ENCODE measurements at regions not wholly inside any gene's neighbourhood (a gene's known extent, or its start where the extent isn't known, plus 50 kb on each side); places are given as distances from the start of the nearest gene placed in this dataset.

DNA sequence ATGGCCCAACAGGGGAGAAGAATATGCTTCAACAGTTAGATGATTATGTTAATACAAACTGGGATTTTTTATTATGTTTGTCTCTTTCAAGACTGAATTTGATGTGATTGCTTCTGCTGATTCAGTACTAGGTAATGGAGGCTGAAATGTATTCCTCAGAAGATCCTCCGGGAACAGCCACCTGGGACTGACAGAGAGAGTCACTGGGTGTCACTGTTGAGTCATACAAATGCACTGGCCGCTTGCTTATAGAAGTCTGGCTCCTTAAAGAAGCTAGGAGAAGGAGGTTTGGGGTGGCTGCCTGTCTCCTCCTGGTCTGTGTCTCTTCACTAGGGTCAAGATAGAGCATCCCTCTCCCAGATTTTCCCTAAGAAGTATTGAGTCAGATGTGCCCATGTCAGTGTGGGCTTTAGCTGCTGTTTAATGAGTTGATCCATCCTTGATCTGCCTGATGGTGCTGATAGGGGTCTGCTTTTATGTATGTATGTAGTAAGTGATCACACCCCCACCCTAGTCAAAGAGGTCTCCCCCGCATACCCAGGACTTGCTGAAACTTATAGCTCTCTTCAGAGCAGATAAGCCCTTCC is 773.4 kb downstream of the BRINP1 start:
- DNase-seq (ENCODE audit: low read depth, low spot score), result peak; percentile 2
- no peak for TF ChIP-seq EZH2 (IDR thresholded peaks at IDR 0.05)
- TF ChIP-seq POLR2AphosphoS5 (IDR thresholded peaks at IDR 0.05; ENCODE audit: borderline replicate concordance, low read depth, low read length), result no peak
- TF ChIP-seq FOXP2 (optimal IDR thresholded peaks at IDR 0.05; ENCODE audit: control extremely low read depth, extremely low read length, insufficient read depth), result no peak

DNA sequence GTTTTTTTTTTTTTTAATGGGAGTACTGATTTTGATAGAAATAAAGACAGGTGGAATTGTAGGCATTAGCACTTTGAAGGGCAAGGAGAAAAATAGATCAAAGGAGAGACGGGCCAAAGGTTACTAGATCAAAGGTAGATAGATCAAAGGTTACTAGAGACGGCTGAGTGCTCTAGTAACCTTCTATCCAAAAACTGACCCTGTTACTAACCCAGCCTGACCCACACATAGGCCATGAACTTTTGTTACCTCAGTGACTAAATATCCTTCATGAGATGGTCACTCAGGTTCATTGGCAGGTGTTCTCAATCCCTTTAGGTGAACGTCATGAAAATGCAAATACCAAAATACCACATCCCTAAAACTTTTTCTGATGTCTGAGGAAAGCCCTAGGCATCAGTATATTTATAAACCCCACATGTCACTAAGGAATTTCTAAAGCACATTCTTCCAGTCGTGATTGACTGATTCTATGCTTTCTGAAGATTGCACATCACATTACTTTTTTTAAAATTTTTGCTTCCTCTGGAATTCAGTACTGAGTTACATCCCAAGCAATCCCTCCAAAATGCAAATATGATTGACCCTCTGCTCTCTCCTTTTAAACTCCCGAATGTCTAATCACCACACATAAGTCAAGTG is 772.7 kb downstream of the BRINP1 start:
- Histone ChIP-seq H3K4me3 (no peak overlapping the region), H3K36me3 (ENCODE audit: insufficient read depth, low read length) (no peaks in the 10 kb centered on the region), H3K9ac (ENCODE audit: insufficient read length) (no peak overlapping the region), H3K9me3 (ENCODE audit: low read depth, low read length) (no peaks in the 10 kb centered on the region), H3K27ac (no peak overlapping the region)
- DNase-seq (ENCODE audit: low read depth, low spot score), result no peak
- TF ChIP-seq POLR2AphosphoS5 (IDR thresholded peaks at IDR 0.05; ENCODE audit: borderline replicate concordance, low read depth, low read length), result no peak
- no peak for TF ChIP-seq FOXP2 (optimal IDR thresholded peaks at IDR 0.05; ENCODE audit: control extremely low read depth, extremely low read length, insufficient read depth)
- TF ChIP-seq EZH2 (IDR thresholded peaks at IDR 0.05), result no peak

More for the DNA sequence above, 773.4 kb downstream of the BRINP1 start:
- Histone ChIP-seq H3K9me3 (ENCODE audit: low read depth, low read length) (no peaks in the 10 kb centered on the region), H3K4me3 (no peak overlapping the region), H3K36me3 (ENCODE audit: insufficient read depth, low read length) (no peaks in the 10 kb centered on the region), H3K27ac (no peak overlapping the region), H3K9ac (ENCODE audit: insufficient read length) (no peak overlapping the region)

DNA sequence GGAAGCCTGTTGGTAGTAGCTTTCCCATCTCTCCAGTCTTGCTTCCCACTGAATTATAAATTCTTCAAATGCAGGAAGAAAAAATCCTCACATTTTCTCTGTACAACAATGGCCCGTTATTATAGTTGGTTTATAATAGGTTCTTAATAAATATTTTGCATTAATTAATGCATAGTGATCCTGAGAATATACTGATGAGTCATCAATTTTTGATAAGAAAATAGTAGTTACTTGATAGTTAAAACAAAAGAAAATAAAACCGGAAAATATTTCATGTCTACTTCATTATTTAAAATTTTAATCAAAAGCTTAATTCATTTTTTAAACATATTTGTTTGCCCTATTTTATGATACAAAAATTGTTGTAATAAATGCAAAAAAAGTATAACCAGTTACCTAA is 762.6 kb downstream of the BRINP1 start:
- TF ChIP-seq POLR2AphosphoS5 (IDR thresholded peaks at IDR 0.05; ENCODE audit: borderline replicate concordance, low read depth, low read length) (no peak), EZH2 (IDR thresholded peaks at IDR 0.05) (no peak), FOXP2 (optimal IDR thresholded peaks at IDR 0.05; ENCODE audit: control extremely low read depth, extremely low read length, insufficient read depth) (no peak)
- H3K9me3 ChIP-seq (ENCODE audit: low read depth, low read length), result no peaks in the 10 kb centered on the region
- DNase-seq (ENCODE audit: low read depth, low spot score), result no peak

GRCh38 chr9:118609355-118610044 is 759.7 kb downstream of the BRINP1 start:
- TF ChIP-seq POLR2AphosphoS5 (IDR thresholded peaks at IDR 0.05; ENCODE audit: borderline replicate concordance, low read depth, low read length) (no peak), FOXP2 (optimal IDR thresholded peaks at IDR 0.05; ENCODE audit: control extremely low read depth, extremely low read length, insufficient read depth) (no peak), EZH2 (IDR thresholded peaks at IDR 0.05) (no peak)
- DNase-seq (ENCODE audit: low read depth, low spot score), result no peak
- Histone ChIP-seq H3K9me3 (ENCODE audit: low read depth, low read length) (no peaks in the 10 kb centered on the region), H3K27ac (no peak overlapping the region), H3K4me3 (no peak overlapping the region), H3K36me3 (ENCODE audit: insufficient read depth, low read length) (no peaks in the 10 kb centered on the region), H3K9ac (ENCODE audit: insufficient read length) (no peak overlapping the region)

More for the DNA sequence above, 762.6 kb downstream of the BRINP1 start:
- no peak overlapping the region for H3K4me3 ChIP-seq
- H3K9ac ChIP-seq (ENCODE audit: insufficient read length), result no peak overlapping the region
- H3K27ac ChIP-seq, result no peak overlapping the region
- no peaks in the 10 kb centered on the region for H3K36me3 ChIP-seq (ENCODE audit: insufficient read depth, low read length)

- H3K36me3 ChIP-seq (ENCODE audit: insufficient read depth, low read length), result no peaks in the 10 kb centered on the region
- TF ChIP-seq POLR2AphosphoS5 (IDR thresholded peaks at IDR 0.05; ENCODE audit: borderline replicate concordance, low read depth, low read length) (no peak), EZH2 (IDR thresholded peaks at IDR 0.05) (no peak), FOXP2 (optimal IDR thresholded peaks at IDR 0.05; ENCODE audit: control extremely low read depth, extremely low read length, insufficient read depth) (no peak)
- no peak overlapping the region for H3K9ac ChIP-seq (ENCODE audit: insufficient read length)
- DNase-seq (ENCODE audit: low read depth, low spot score), result no peak
- no peak overlapping the region for H3K4me3 ChIP-seq
- H3K9me3 ChIP-seq (ENCODE audit: low read depth, low read length), result no peaks in the 10 kb centered on the region
- H3K27ac ChIP-seq, result no peak overlapping the region
Measured at GRCh38 chr9:118612201-118612600, 757.0 kb downstream of the BRINP1 start.

DNA sequence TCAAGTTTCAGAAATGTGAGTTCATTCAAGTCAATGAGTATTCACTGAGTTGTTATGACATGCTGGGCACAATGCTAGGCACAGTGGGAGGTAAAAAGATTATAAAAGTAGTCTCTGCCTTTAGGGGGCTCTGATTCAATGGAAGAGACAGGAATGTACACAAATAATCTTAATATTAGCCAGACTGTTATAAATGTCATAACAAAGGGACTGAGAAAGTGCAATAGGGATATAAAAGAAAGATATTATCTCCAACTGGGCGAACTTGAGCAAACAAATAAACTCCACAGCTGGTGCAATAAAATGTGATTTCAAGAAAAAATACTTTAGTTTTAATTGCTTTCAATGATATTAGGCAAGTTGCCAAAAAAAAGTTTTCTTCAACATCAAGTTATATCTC is 755.2 kb downstream of the BRINP1 start:
- Histone ChIP-seq H3K4me3 (no peak overlapping the region), H3K36me3 (ENCODE audit: insufficient read depth, low read length) (no peaks in the 10 kb centered on the region), H3K27ac (no peak overlapping the region), H3K9me3 (ENCODE audit: low read depth, low read length) (no peaks in the 10 kb centered on the region), H3K9ac (ENCODE audit: insufficient read length) (no peak overlapping the region)
- no peak for DNase-seq (ENCODE audit: low read depth, low spot score)
- TF ChIP-seq EZH2 (IDR thresholded peaks at IDR 0.05) (no peak), FOXP2 (optimal IDR thresholded peaks at IDR 0.05; ENCODE audit: control extremely low read depth, extremely low read length, insufficient read depth) (no peak), POLR2AphosphoS5 (IDR thresholded peaks at IDR 0.05; ENCODE audit: borderline replicate concordance, low read depth, low read length) (no peak)

DNA sequence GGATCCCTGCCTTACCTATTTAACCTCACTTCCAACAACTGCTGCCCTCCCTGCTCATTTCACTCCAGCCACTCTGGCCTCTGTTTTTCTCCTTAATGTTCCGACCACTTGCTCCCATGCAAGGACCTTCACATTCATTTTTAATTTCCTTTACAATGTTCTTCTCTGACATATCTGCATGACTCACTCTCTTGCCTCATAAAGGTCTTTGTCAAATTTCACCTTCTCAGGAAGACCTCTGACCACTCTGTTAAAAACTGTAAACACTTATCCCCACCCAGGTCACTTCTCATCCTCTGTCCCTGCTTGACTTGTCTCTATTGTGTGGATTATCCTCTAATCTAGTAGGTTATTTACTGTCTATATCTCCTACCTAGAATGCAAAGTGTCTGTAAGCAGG is 751.2 kb downstream of the BRINP1 start:
- no peak for TF ChIP-seq FOXP2 (optimal IDR thresholded peaks at IDR 0.05; ENCODE audit: control extremely low read depth, extremely low read length, insufficient read depth)
- no peak for TF ChIP-seq EZH2 (IDR thresholded peaks at IDR 0.05)
- TF ChIP-seq POLR2AphosphoS5 (IDR thresholded peaks at IDR 0.05; ENCODE audit: borderline replicate concordance, low read depth, low read length), result no peak
- Histone ChIP-seq H3K9me3 (ENCODE audit: low read depth, low read length) (no peaks in the 10 kb centered on the region), H3K9ac (ENCODE audit: insufficient read length) (no peak overlapping the region), H3K27ac (no peak overlapping the region), H3K4me3 (no peak overlapping the region), H3K36me3 (ENCODE audit: insufficient read depth, low read length) (no peaks in the 10 kb centered on the region)
- no peak for DNase-seq (ENCODE audit: low read depth, low spot score)

DNA sequence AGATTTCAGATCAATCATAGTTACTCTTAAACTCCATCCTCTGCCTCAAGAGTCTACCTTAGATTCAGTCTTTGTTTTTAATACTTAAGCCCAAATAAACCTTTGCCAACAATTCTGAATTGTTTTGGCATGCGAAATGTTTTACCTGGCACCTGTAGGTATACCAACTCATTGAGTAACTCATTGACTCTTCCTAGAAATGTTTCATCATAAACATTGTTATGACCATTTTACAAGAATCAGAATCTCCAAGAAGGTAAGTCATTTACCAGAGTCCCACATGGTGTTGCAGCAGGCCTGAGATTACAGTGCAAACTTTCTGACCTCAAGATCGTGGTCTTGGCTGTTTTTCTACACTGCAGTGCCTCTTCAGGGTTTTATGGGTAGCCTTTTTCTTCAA is 750.4 kb downstream of the BRINP1 start:
- no peak for TF ChIP-seq POLR2AphosphoS5 (IDR thresholded peaks at IDR 0.05; ENCODE audit: borderline replicate concordance, low read depth, low read length)
- no peak for TF ChIP-seq EZH2 (IDR thresholded peaks at IDR 0.05)
- no peak for TF ChIP-seq FOXP2 (optimal IDR thresholded peaks at IDR 0.05; ENCODE audit: control extremely low read depth, extremely low read length, insufficient read depth)
- Histone ChIP-seq H3K9ac (ENCODE audit: insufficient read length) (no peak overlapping the region), H3K4me3 (no peak overlapping the region), H3K36me3 (ENCODE audit: insufficient read depth, low read length) (no peaks in the 10 kb centered on the region), H3K27ac (no peak overlapping the region), H3K9me3 (ENCODE audit: low read depth, low read length) (no peaks in the 10 kb centered on the region)
- DNase-seq (ENCODE audit: low read depth, low spot score), result no peak

Measured in SK-N-MC (cell line).